PFSK-1 (cell line): ENCODE measurements at regions not wholly inside any gene's neighbourhood (a gene's known extent, or its start where the extent isn't known, plus 50 kb on each side); places are given as distances from the start of the nearest gene placed in this dataset.

Experiments
- FOXP2 ChIP-seq: optimal IDR thresholded peaks from 2 replicates; pipeline ENCODE3; 2011; ENCODE audit warnings: borderline replicate concordance, control low read depth, inconsistent platforms; ENCODE audit not compliant: insufficient read depth; ENCODE audit errors: extremely low read length, extremely low read depth
- POLR2AphosphoS5 ChIP-seq: IDR thresholded peaks from 2 replicates; pipeline ENCODE4 v1.6.1; 2012; ENCODE audit warnings: low read depth, mild to moderate bottlenecking, control low read depth, low read length, moderate library complexity
- REST ChIP-seq, 2 experiments: IDR thresholded peaks; 2 replicates each; pipeline versions ENCODE4 v1.6.1 to v1.8.0; 2011 to 2012; ENCODE audit warnings: low read depth in 2 of 2, low read length in 2 of 2, control low read depth in 1 of 2, inconsistent platforms in 1 of 2, mild to moderate bottlenecking in 1 of 2, moderate library complexity in 1 of 2; ENCODE audit not compliant: insufficient read depth in 1 of 2
- SIN3A ChIP-seq: IDR thresholded peaks from 2 replicates; pipeline ENCODE4 v1.6.1; 2012; ENCODE audit warnings: mild to moderate bottlenecking, low read length, moderate library complexity, borderline replicate concordance; ENCODE audit not compliant: insufficient read depth
- TAF1 ChIP-seq: IDR thresholded peaks from 2 replicates; pipeline ENCODE4 v1.6.1; 2012; ENCODE audit warnings: low read length, control low read depth, borderline replicate concordance; ENCODE audit not compliant: insufficient read depth

GRCh38 chr2:240292619-240293525 lies 142.6 kb upstream of the GPC1 start:
- no peak for TF ChIP-seq FOXP2
- no peak for TF ChIP-seq SIN3A
- no peak for TF ChIP-seq REST (IDR thresholded peaks at IDR 0.05; ENCODE audit: insufficient read depth in 1 of 2, low read depth in 2 of 2, low read length in 2 of 2)
- TF ChIP-seq POLR2AphosphoS5: no peak
- TF ChIP-seq TAF1: no peak

- TF ChIP-seq TAF1 (no peak), REST (IDR thresholded peaks at IDR 0.05; ENCODE audit: insufficient read depth in 1 of 2, low read depth in 2 of 2, low read length in 2 of 2) (no peak), SIN3A (no peak), FOXP2 (no peak), POLR2AphosphoS5 (no peak)
Measured at GRCh38 chr2:240293557-240294461, 141.7 kb upstream of the GPC1 start.

GRCh38 chr2:240294514-240294913 lies 140.9 kb upstream of the GPC1 start:
- TF ChIP-seq TAF1: no peak
- TF ChIP-seq FOXP2: no peak
- TF ChIP-seq SIN3A: no peak
- no peak for TF ChIP-seq REST (IDR thresholded peaks at IDR 0.05; ENCODE audit: insufficient read depth in 1 of 2, low read depth in 2 of 2, low read length in 2 of 2)
- no peak for TF ChIP-seq POLR2AphosphoS5

- no peak for TF ChIP-seq POLR2AphosphoS5
- TF ChIP-seq SIN3A: no peak
- TF ChIP-seq REST (IDR thresholded peaks at IDR 0.05; ENCODE audit: insufficient read depth in 1 of 2, low read depth in 2 of 2, low read length in 2 of 2): no peak
- no peak for TF ChIP-seq FOXP2
- no peak for TF ChIP-seq TAF1
Measured at GRCh38 chr2:240295256-240296103, 140.0 kb upstream of the GPC1 start.
